H9 (cell line): ENCODE measurements at regions not wholly inside any gene's neighbourhood (a gene's known extent, or its start where the extent isn't known, plus 50 kb on each side); places are given as distances from the start of the nearest gene placed in this dataset.

Experiments
- DNase-seq: peaks from one replicate; pipeline ENCODE4 v3.0.0-alpha.2; 2017
- H2AFZ ChIP-seq: one replicate; pipeline ENCODE4 v1.6.1; 2013; ENCODE audit warnings: mild to moderate bottlenecking, low read length, control low read depth, moderate library complexity
- H2AK5ac ChIP-seq: 2 replicates; pipeline ENCODE4 v1.6.1; 2013; ENCODE audit warnings: low read length, control low read depth, mixed read lengths; ENCODE audit not compliant: insufficient read length
- H2BK120ac ChIP-seq: one replicate; pipeline ENCODE4 v1.6.1; 2013; ENCODE audit warnings: low read depth, mild to moderate bottlenecking, low read length, control low read depth, inconsistent platforms; ENCODE audit not compliant: poor library complexity, severe bottlenecking
- H2BK12ac ChIP-seq: 2 replicates; pipeline ENCODE4 v1.6.1; 2013; ENCODE audit warnings: low read length, control low read depth, mixed read lengths, low read depth; ENCODE audit not compliant: insufficient read length
- H2BK15ac ChIP-seq: 2 replicates; pipeline ENCODE4 v1.6.1; 2013; ENCODE audit warnings: low read depth, low read length, control low read depth
- H2BK20ac ChIP-seq: one replicate; pipeline ENCODE4 v1.6.1; 2013; ENCODE audit warnings: low read depth, mild to moderate bottlenecking, low read length, control low read depth, inconsistent platforms; ENCODE audit not compliant: poor library complexity, severe bottlenecking
- H2BK5ac ChIP-seq: 2 replicates; pipeline ENCODE4 v1.6.1; 2013; ENCODE audit warnings: low read length, control low read depth, mixed read lengths; ENCODE audit not compliant: insufficient read length
- H3K14ac ChIP-seq: 2 replicates; pipeline ENCODE4 v1.6.1; 2013; ENCODE audit warnings: low read length, control low read depth; ENCODE audit not compliant: insufficient read depth
- H3K18ac ChIP-seq: 2 replicates; pipeline ENCODE4 v1.6.1; 2013; ENCODE audit warnings: low read depth, mild to moderate bottlenecking, mixed read lengths, low read length, control low read depth; ENCODE audit not compliant: insufficient read length
- H3K23ac ChIP-seq: 2 replicates; pipeline ENCODE4 v1.6.1; 2013; ENCODE audit warnings: low read length, control low read depth, mixed read lengths, low read depth; ENCODE audit not compliant: insufficient read length
- H3K23me2 ChIP-seq: 2 replicates; pipeline ENCODE4 v1.6.1; 2013; ENCODE audit warnings: low read depth, mild to moderate bottlenecking, mixed read lengths, low read length, control low read depth; ENCODE audit not compliant: insufficient read length, poor library complexity, severe bottlenecking
- H3K27ac ChIP-seq: 2 replicates; pipeline ENCODE4 v1.5.1; 2013; ENCODE audit warnings: low read length, control low read depth, mixed read lengths, low read depth; ENCODE audit not compliant: insufficient read length
- H3K27me3 ChIP-seq: 2 replicates; pipeline ENCODE4 v1.6.1; 2013; ENCODE audit warnings: low read length, control low read depth, inconsistent platforms; ENCODE audit not compliant: insufficient read depth
- H3K4ac ChIP-seq: 2 replicates; pipeline ENCODE4 v1.6.1; 2013; ENCODE audit warnings: low read depth, mild to moderate bottlenecking, control low read depth, inconsistent platforms, low read length, moderate library complexity
- H3K4me1 ChIP-seq: 2 replicates; pipeline ENCODE4 v1.6.1; 2013; ENCODE audit warnings: low read length, control low read depth, inconsistent platforms; ENCODE audit not compliant: insufficient read depth
- H3K4me2 ChIP-seq: 2 replicates; pipeline ENCODE4 v1.6.1; 2013; ENCODE audit warnings: low read length, control low read depth, mixed read lengths; ENCODE audit not compliant: insufficient read length, insufficient read depth
- H3K56ac ChIP-seq: 2 replicates; pipeline ENCODE4 v1.6.1; 2013; ENCODE audit warnings: low read depth, mild to moderate bottlenecking, mixed read lengths, low read length, control low read depth; ENCODE audit not compliant: insufficient read length
- H3K79me1 ChIP-seq: 2 replicates; pipeline ENCODE4 v1.6.1; 2013; ENCODE audit warnings: low read depth, mild to moderate bottlenecking, moderate library complexity, low read length, control low read depth, inconsistent platforms; ENCODE audit not compliant: insufficient read depth, poor library complexity, severe bottlenecking
- H3K79me2 ChIP-seq: 2 replicates; pipeline ENCODE4 v1.6.1; 2013; ENCODE audit warnings: low read length, control low read depth, inconsistent platforms; ENCODE audit not compliant: insufficient read depth
- H3K9ac ChIP-seq: 2 replicates; pipeline ENCODE4 v1.6.1; 2013; ENCODE audit warnings: low read length, control low read depth, mixed read lengths; ENCODE audit not compliant: insufficient read length; ENCODE audit errors: extremely low read depth
- H3K9me3 ChIP-seq: one replicate; pipeline ENCODE4 v1.6.1; 2013; ENCODE audit warnings: low read depth, low read length, inconsistent platforms; ENCODE audit not compliant: control insufficient read depth
- H3T11ph ChIP-seq: one replicate; pipeline ENCODE4 v1.6.1; 2013; ENCODE audit warnings: mild to moderate bottlenecking, low read length, control low read depth, inconsistent platforms
- H4K20me1 ChIP-seq: one replicate; pipeline ENCODE4 v1.6.1; 2013; ENCODE audit not compliant: control insufficient read depth, insufficient read length, insufficient read depth
- H4K5ac ChIP-seq: 2 replicates; pipeline ENCODE4 v1.6.1; 2013; ENCODE audit warnings: low read depth, mild to moderate bottlenecking, mixed read lengths, low read length, control low read depth; ENCODE audit not compliant: insufficient read length
- H4K8ac ChIP-seq: replicated peaks from 2 replicates; pipeline ENCODE4 v1.6.1; 2013; ENCODE audit warnings: low read length, control low read depth, mixed read lengths, low read depth; ENCODE audit not compliant: insufficient read length
- H4K91ac ChIP-seq: 2 replicates; pipeline ENCODE4 v1.6.1; 2013; ENCODE audit warnings: low read depth, mild to moderate bottlenecking, moderate library complexity, mixed read lengths, low read length, control low read depth; ENCODE audit not compliant: insufficient read length
- H3K27ac Mint-ChIP-seq, 3 experiments: 2 replicates in 2 of 3; 3 replicates in 1 of 3; pipeline ENCODE4 v1.8.0; 2020 to 2021; ENCODE audit warnings: mixed read lengths in 3 of 3, mild to moderate bottlenecking in 1 of 3, moderate library complexity in 1 of 3
- H3K27me3 Mint-ChIP-seq: 2 replicates; pipeline ENCODE4 v1.8.0; 2021; ENCODE audit warnings: low read depth, mild to moderate bottlenecking, moderate library complexity, mixed read lengths
- H3K36me3 Mint-ChIP-seq, 3 experiments: 2 replicates in 2 of 3; 3 replicates in 1 of 3; pipeline ENCODE4 v1.8.0; 2020 to 2021; ENCODE audit warnings: low read depth in 3 of 3, mixed read lengths in 3 of 3; ENCODE audit not compliant: insufficient read depth in 1 of 3
- H3K4me1 Mint-ChIP-seq, 2 experiments: 2 replicates each; pipeline ENCODE4 v1.8.0; 2020; ENCODE audit warnings: mixed read lengths in 2 of 2
- H3K4me3 Mint-ChIP-seq, 2 experiments: 2 replicates in 1 of 2; 3 replicates in 1 of 2; pipeline ENCODE4 v1.8.0; 2020 to 2021; ENCODE audit warnings: mild to moderate bottlenecking in 2 of 2, mixed read lengths in 2 of 2, moderate library complexity in 1 of 2
- H3K9me3 Mint-ChIP-seq, 2 experiments: 2 replicates in 1 of 2; 3 replicates in 1 of 2; pipeline ENCODE4 v1.8.0; 2020; ENCODE audit warnings: mild to moderate bottlenecking in 2 of 2, mixed read lengths in 2 of 2, moderate library complexity in 1 of 2
- WGBS: extraction: QIAGEN DNeasy Blood & Tissue Kit; methylation state at CpG from one replicate; pipeline ENCODE4 v1.1.7; 2013; ENCODE audit warnings: missing lambda C conversion rate, low lambda C conversion rate, mixed read lengths; ENCODE audit not compliant: insufficient read length; ENCODE audit errors: extremely low coverage; 5-methylcytosine and 5-hydroxymethylcytosine counted together
- TF ChIP-seq, protein P1 (sequence below): fragments of 200-600 bp; sonication (generic); conservative IDR thresholded peaks from 3 replicates; pipeline ENCODE4 v1.8.0; 2021; ENCODE audit warnings: antibody characterized with exemption, mild to moderate bottlenecking

DNA sequence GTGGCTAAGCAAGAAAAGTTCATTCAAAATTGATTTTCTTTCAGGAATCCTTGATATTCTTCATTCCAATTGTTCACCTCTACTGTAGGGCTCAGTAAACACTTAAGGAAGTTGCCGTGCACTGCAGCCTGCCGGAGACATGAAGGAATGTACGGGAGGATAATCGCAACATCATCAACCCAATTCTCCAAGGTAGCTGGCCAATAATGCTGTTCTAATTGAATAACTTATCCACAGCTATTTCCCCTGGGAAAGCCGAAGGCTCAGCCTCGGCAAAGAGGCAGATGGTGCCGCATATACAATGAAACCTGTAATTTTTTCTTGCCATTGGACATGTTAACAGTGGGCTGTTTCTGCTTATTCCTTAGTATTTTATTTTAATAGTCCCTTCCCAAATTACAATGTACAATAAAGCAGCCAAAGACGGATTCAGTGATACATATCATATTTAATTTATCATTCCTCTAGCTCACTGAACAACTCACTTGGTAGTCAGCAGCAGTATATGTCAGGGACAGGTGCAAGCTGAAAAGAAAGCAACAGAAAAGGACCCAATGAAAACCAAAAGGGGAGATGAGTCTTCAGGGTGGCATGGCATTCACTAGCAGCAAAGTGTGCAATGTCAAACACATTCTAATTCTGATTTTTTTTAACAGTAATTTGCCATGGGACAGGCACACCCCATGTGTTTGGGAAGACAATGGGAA lies 420.5 kb upstream of the KLF12 start:
- no peak overlapping the region for H2BK15ac ChIP-seq
- no peaks in the 10 kb centered on the region for H3K9me3 Mint-ChIP-seq
- no peak overlapping the region for H4K8ac ChIP-seq
- no peaks in the 10 kb centered on the region for H3K79me1 ChIP-seq
- no peaks in the 10 kb centered on the region for H3K36me3 Mint-ChIP-seq
- H3K27me3 Mint-ChIP-seq = no peaks in the 10 kb centered on the region
- H4K5ac ChIP-seq = no peak overlapping the region
- H2BK5ac ChIP-seq = no peak overlapping the region
- H3K4me2 ChIP-seq = no peak overlapping the region
- no peak overlapping the region for H2BK120ac ChIP-seq
- H3K27me3 ChIP-seq = no peaks in the 10 kb centered on the region
- no peaks in the 10 kb centered on the region for H3K9me3 ChIP-seq
- H2AK5ac ChIP-seq = no peak overlapping the region
- H3K79me2 ChIP-seq = no peaks in the 10 kb centered on the region
- H3K23ac ChIP-seq = no peak overlapping the region
- no peak overlapping the region for H3K4me3 Mint-ChIP-seq
- no peak overlapping the region for H3K56ac ChIP-seq
- H3K27ac ChIP-seq = no peak overlapping the region
- H3K18ac ChIP-seq = no peak overlapping the region
- no peak overlapping the region for H4K91ac ChIP-seq
- H4K20me1 ChIP-seq = no peaks in the 10 kb centered on the region
- no peak overlapping the region for H3K9ac ChIP-seq
- H3K4me1 Mint-ChIP-seq = peaks cover 5% of the 10 kb centered on the region in 2 experiments
- WGBS = no CpG with 5 or more reads among the region's 8 CpGs
- no peak overlapping the region for H2AFZ ChIP-seq
- H3K4me1 ChIP-seq = no peaks in the 10 kb centered on the region; the same call in 1 of the 2 replicates
- no peak overlapping the region for H3K27ac Mint-ChIP-seq
- no peaks in the 10 kb centered on the region for H3K23me2 ChIP-seq
- no peak overlapping the region for H2BK12ac ChIP-seq
- TF ChIP-seq, protein P1, sequence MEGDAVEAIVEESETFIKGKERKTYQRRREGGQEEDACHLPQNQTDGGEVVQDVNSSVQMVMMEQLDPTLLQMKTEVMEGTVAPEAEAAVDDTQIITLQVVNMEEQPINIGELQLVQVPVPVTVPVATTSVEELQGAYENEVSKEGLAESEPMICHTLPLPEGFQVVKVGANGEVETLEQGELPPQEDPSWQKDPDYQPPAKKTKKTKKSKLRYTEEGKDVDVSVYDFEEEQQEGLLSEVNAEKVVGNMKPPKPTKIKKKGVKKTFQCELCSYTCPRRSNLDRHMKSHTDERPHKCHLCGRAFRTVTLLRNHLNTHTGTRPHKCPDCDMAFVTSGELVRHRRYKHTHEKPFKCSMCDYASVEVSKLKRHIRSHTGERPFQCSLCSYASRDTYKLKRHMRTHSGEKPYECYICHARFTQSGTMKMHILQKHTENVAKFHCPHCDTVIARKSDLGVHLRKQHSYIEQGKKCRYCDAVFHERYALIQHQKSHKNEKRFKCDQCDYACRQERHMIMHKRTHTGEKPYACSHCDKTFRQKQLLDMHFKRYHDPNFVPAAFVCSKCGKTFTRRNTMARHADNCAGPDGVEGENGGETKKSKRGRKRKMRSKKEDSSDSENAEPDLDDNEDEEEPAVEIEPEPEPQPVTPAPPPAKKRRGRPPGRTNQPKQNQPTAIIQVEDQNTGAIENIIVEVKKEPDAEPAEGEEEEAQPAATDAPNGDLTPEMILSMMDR = no peak
- H3T11ph ChIP-seq = no peak overlapping the region
- H3K14ac ChIP-seq = no peak overlapping the region
- no peak for DNase-seq
- no peak overlapping the region for H2BK20ac ChIP-seq
- no peak overlapping the region for H3K4ac ChIP-seq
